Activated naive CD8-positive, alpha-beta T cell treated with anti-CD3 and anti-CD28 coated beads, Interleukin-2, amount 10 ng/mL, durations not matched to agents 7 days and 5 days (primary cell): ENCODE measurements at regions not wholly inside any gene's neighbourhood (a gene's known extent, or its start where the extent isn't known, plus 50 kb on each side); places are given as distances from the start of the nearest gene placed in this dataset.

ENCODE experiments used
- ATAC-seq: fragments of 150-1000 bp; cut with Tn5 transposase; one replicate; pipeline ENCODE4 v1.10.0; 2021; ENCODE audit warnings: low read depth, moderate library complexity
- POLR2A ChIA-PET: fragments of 350-600 bp; sonication (Branson Sonifier 250); formaldehyde crosslinking; loops from one replicate; lab custom pipeline; 2021; ENCODE audit warnings: antibody characterized with exemption; lab: Charles Lee
- DNase-seq: peaks from one replicate; pipeline ENCODE4 v3.0.0; 2021
- H3K27ac Mint-ChIP-seq: one replicate; pipeline ENCODE4 v1.8.0; 2022; ENCODE audit warnings: mild to moderate bottlenecking, mixed read lengths
- H3K27me3 Mint-ChIP-seq: one replicate; pipeline ENCODE4 v1.8.0; 2022; ENCODE audit warnings: mild to moderate bottlenecking, moderate library complexity, mixed read lengths
- H3K36me3 Mint-ChIP-seq: one replicate; pipeline ENCODE4 v1.8.0; 2021; ENCODE audit warnings: mild to moderate bottlenecking, mixed read lengths
- H3K4me1 Mint-ChIP-seq: one replicate; pipeline ENCODE4 v1.8.0; 2021; ENCODE audit warnings: mixed read lengths
- H3K4me3 Mint-ChIP-seq: one replicate; pipeline ENCODE4 v1.8.0; 2022; ENCODE audit warnings: mild to moderate bottlenecking, moderate library complexity, mixed read lengths
- H3K9me3 Mint-ChIP-seq: one replicate; pipeline ENCODE4 v1.8.0; 2021; ENCODE audit warnings: mixed read lengths

DNA sequence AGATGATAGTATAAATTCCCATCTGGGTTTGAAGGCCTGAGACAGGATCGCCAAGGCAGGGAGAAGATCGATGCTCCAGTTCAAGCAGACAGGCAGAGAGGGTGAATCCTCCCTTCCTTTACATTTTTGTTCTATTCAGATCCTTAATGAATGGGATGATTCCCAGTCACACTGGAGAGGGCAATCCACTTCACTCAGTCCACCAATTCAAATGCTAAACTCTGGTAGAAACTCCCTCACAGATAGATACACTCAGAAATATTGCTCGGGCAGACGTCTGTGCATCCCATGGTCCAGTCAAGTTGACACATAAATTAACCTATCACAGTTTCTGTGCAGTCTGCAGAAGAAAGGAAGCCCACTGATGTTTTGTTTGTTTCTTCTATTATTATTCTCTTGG is 193.1 kb upstream of the ZNF462 start:
- H3K27me3 Mint-ChIP-seq = no peaks in the 10 kb centered on the region
- DNase-seq (no peak), ATAC-seq (no peak)
- H3K36me3 Mint-ChIP-seq = no peaks in the 10 kb centered on the region
- no peaks in the 10 kb centered on the region for H3K9me3 Mint-ChIP-seq
- H3K27ac Mint-ChIP-seq = no peak overlapping the region
- POLR2A ChIA-PET = no interaction called here
- no peaks in the 10 kb centered on the region for H3K4me1 Mint-ChIP-seq
- no peak overlapping the region for H3K4me3 Mint-ChIP-seq

DNA sequence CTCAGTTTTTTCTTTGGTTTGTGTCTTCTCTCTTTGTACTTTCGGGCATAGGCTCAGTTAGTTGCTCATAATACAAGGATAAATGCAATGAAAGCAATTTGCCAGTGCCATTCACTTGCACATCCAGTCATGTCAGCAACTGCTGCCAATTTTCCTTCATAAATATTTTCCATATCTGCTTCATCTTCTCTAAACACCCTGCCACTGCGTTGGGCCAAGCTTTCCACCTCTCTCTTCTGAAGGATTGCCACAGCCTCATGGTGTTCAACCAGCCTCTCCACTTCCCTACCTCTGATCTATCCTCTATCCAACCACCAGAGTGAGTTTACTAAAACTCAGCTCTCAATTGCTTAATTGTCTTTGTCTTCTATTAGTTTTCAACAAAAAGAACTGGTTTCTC is 192.5 kb upstream of the ZNF462 start:
- no peak overlapping the region for H3K27ac Mint-ChIP-seq
- no peak for DNase-seq
- POLR2A ChIA-PET = no interaction called here
- H3K4me1 Mint-ChIP-seq = no peaks in the 10 kb centered on the region
- no peak overlapping the region for H3K4me3 Mint-ChIP-seq
- ATAC-seq = no peak
- H3K9me3 Mint-ChIP-seq = no peaks in the 10 kb centered on the region
- H3K36me3 Mint-ChIP-seq = no peaks in the 10 kb centered on the region
- no peaks in the 10 kb centered on the region for H3K27me3 Mint-ChIP-seq

DNA sequence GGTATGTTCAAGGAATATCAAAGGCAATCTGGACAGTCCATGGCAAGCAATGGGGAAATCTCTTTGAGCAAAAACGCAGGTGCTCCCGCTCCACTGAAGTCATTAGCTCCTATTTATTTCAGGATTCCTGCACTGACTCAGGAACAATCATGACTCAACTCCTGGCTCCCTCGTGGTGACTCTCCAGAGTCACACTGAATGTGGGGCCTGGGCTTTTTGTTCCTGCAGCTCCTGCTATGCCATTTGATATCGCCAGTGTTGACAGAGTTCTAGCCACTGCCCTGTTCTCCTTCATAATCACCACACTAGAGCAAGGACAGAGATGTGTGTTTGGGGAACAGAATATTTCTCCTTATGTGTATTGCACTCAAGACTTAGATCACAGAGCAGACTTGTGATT is 187.2 kb upstream of the ZNF462 start:
- H3K27me3 Mint-ChIP-seq = no peaks in the 10 kb centered on the region
- DNase-seq = no peak
- ATAC-seq = no peak
- H3K27ac Mint-ChIP-seq = no peak overlapping the region
- peaks cover 5% of the 10 kb centered on the region for H3K9me3 Mint-ChIP-seq
- no peaks in the 10 kb centered on the region for H3K4me1 Mint-ChIP-seq
- POLR2A ChIA-PET = no interaction called here
- H3K36me3 Mint-ChIP-seq = no peaks in the 10 kb centered on the region
- H3K4me3 Mint-ChIP-seq = no peak overlapping the region

DNA sequence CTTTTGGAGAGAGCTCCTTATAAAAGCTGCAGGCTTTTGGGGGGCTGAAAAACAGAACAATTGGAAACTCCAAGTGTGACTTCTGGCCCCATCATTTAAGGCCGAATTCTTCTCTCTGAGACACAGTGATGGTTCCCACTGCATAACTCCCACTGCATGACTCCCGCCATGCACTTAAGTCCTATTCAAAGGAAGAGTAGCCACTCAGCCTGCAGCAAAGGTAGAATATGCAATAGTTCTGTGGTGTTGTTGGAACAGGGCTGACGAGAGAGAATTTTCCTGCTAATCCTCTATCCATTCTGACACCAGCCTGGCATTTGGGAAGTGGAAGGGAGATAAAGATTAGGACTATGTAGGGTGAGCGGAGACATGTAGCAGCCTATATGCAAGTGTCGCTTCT is 185.6 kb upstream of the ZNF462 start:
- no peaks in the 10 kb centered on the region for H3K27me3 Mint-ChIP-seq
- POLR2A ChIA-PET = no interaction called here
- no peak for ATAC-seq

DNA sequence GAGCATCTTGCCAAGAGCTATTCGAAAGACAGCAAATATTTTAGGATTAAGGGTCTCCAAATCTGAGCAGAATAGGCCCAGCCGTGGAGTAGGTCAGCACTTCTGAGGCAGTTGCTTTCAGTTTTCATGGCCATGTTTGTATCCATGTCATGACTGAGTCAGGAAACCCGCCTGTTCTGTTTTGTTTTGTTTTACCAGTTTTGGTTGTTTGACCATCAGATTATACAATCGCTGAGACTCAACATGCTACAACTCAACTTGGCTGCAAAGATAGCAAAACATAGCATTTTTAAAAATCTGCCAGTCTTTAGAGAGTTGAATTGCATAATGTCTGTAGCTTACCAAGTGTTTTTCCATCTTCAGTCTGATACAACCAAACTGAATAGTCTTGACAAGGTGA is 185.1 kb upstream of the ZNF462 start:
- Mint-ChIP-seq H3K4me3 (no peak overlapping the region), H3K4me1 (no peaks in the 10 kb centered on the region), H3K27me3 (no peaks in the 10 kb centered on the region), H3K27ac (no peak overlapping the region), H3K36me3 (no peaks in the 10 kb centered on the region), H3K9me3 (peaks cover 5% of the 10 kb centered on the region)
- DNase-seq (no peak), ATAC-seq (no peak)
- POLR2A ChIA-PET = no interaction called here

More for the DNA sequence above, 185.6 kb upstream of the ZNF462 start:
- Mint-ChIP-seq H3K9me3 (peaks cover 5% of the 10 kb centered on the region), H3K4me3 (no peak overlapping the region), H3K4me1 (no peaks in the 10 kb centered on the region), H3K27ac (no peak overlapping the region), H3K36me3 (no peaks in the 10 kb centered on the region)
- no peak for DNase-seq

DNA sequence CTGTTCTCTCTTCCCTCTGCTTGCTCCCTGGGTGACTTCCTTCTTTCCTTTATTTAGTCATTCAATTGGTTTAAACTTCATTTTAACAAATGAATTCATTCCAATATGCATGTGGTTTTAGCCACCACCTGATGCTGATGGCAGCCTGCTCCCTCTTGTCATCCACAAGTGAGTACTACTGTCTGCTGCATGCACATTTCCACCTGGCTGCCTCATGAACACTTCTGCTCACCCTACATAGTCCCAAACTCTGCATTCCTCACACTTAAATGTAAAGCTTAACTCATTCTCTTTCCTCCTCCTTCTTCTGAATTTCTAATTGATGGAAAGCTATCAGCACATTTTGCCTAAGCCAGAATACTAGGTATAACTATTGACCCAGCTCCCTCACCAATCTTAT is 184.7 kb upstream of the ZNF462 start:
- peaks cover 5% of the 10 kb centered on the region for H3K9me3 Mint-ChIP-seq
- H3K4me3 Mint-ChIP-seq = no peak overlapping the region
- H3K27ac Mint-ChIP-seq = no peak overlapping the region
- H3K4me1 Mint-ChIP-seq = no peaks in the 10 kb centered on the region
- POLR2A ChIA-PET = no interaction called here
- H3K36me3 Mint-ChIP-seq = no peaks in the 10 kb centered on the region
- ATAC-seq (no peak), DNase-seq (no peak)
- no peaks in the 10 kb centered on the region for H3K27me3 Mint-ChIP-seq

DNA sequence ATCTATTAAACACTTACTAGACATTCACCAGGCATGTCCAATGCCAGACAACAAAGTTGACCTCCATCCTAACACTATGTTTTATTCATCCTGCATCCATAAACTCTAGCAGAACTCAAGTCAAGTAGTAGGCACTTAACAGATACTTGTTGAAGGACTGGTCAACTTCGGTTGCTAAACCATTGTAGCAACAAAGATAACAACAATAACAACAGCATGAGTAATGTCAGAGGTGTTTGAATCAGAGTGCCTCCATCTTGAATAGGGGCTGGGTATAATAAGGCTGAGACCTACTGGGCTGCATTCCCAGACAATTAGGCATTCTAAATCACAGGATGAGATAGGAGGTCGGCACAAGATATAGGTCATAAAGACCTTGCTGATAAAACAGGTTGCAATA is 180.5 kb upstream of the ZNF462 start:
- no peaks in the 10 kb centered on the region for H3K36me3 Mint-ChIP-seq
- DNase-seq = no peak
- no peaks in the 10 kb centered on the region for H3K4me1 Mint-ChIP-seq
- H3K27ac Mint-ChIP-seq = no peak overlapping the region
- POLR2A ChIA-PET = no interaction called here
- H3K9me3 Mint-ChIP-seq = peaks cover 6% of the 10 kb centered on the region
- H3K27me3 Mint-ChIP-seq = no peaks in the 10 kb centered on the region
- H3K4me3 Mint-ChIP-seq = no peak overlapping the region
- no peak for ATAC-seq

DNA sequence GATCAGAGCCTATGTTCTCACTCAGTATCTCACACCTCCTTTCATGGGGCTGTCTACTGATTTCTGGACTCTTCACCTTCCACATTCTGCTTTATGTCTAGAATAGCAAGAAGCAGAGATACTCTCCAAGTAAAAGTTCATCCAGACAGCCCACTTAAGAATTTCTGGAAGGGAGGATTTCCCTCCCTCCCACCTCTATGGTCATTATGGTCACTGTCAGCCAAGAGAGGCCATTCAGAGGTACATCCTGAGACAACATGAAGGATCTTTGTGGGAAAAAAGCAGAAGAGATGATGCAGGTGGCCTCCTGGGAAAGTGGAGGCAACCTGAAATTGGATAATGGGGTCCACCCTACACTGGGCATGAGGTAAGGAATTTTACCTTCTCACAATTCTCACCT is 179.5 kb upstream of the ZNF462 start:
- DNase-seq (no peak), ATAC-seq (no peak)
- Mint-ChIP-seq H3K9me3 (peaks cover 5% of the 10 kb centered on the region), H3K4me1 (no peaks in the 10 kb centered on the region), H3K4me3 (no peak overlapping the region), H3K27me3 (no peaks in the 10 kb centered on the region), H3K36me3 (no peaks in the 10 kb centered on the region), H3K27ac (no peak overlapping the region)
- POLR2A ChIA-PET = no interaction called here

DNA sequence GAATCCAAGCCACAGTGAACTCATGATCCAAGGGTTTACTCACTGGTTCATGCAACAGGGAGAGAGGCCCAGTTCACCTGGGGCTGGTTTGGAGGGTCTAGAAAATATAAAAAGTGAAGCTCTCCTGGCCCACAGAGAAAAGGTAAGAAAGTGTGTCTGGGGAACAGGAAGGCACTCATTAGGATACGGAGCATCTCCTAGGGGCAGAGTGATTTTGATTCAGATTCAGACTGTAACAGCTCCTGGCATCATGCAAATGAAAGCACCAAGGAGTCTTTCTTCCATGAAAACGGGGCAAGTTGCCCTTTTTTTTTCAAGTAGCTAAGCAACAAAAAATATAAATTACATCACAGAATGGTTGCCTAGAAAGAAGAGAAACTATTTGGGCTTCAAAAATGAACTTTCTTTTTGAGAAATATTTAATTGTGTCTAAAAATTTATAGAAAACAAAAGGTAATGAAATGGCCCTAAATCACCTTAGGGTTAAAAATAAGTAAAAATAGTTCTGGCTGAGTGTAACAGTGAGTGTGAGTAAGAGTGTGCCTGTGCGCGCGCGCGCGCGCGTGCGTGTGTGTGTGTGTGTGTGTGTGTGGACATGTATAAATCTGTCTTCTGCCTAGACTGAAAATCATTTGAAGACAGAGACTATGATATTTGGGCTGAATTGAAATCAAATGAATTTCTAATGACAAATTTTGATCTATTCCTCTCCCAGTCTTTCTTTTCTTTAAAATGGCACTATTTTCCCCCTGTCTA is 177.8 kb upstream of the ZNF462 start:
- H3K4me3 Mint-ChIP-seq = no peak overlapping the region
- peaks cover 5% of the 10 kb centered on the region for H3K9me3 Mint-ChIP-seq
- no peaks in the 10 kb centered on the region for H3K36me3 Mint-ChIP-seq
- DNase-seq (no peak), ATAC-seq (no peak)
- no peak overlapping the region for H3K27ac Mint-ChIP-seq
- POLR2A ChIA-PET = interaction anchor here (0.7 kb wide), 1 partner anchor 566 kb away, joined by 5 read pairs; no protein-coding TSS in a partner anchor
- H3K4me1 Mint-ChIP-seq = no peaks in the 10 kb centered on the region
- no peaks in the 10 kb centered on the region for H3K27me3 Mint-ChIP-seq

DNA sequence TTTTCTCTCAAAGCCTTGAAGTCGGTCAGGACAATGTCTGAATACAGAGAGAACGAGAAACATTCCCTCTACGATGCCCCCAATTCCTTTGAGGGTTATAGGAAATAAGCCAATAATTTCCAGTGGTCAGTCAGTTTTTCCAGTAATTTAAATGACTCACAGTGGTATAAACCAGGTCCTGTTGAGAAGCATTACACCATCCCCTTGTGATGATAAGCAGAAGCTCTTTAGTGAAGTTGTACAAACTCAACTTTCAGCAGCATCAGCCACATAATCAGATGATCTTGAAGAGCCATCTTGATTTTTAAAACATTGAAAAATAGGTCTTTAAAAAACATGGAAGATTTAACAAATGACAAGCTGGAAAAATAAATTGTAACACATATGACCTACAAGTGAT is 173.9 kb upstream of the ZNF462 start:
- POLR2A ChIA-PET = no interaction called here
- no peaks in the 10 kb centered on the region for H3K27me3 Mint-ChIP-seq
- DNase-seq = no peak
- H3K4me1 Mint-ChIP-seq = no peaks in the 10 kb centered on the region
- H3K27ac Mint-ChIP-seq = no peak overlapping the region
- H3K4me3 Mint-ChIP-seq = no peak overlapping the region
- H3K9me3 Mint-ChIP-seq = peaks cover 6% of the 10 kb centered on the region
- H3K36me3 Mint-ChIP-seq = no peaks in the 10 kb centered on the region
- no peak for ATAC-seq

DNA sequence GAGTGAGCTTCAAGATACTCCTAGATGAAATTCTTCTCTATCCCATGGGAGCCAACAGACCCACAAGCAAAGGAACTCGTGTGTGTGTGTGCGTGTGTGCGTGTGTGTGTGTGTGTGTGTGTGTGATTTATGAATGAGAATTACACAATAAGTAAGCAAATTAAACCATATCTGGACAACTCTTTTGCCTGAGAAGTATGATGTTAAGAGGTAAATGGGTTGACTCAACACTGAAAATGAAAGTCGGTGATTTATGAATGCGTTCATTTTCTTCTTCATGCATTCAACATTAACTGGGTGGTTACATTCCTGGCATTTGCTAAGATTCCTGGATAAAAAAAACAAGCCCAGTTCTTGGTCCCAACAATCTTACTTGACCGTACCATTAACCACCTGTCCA is 171.3 kb upstream of the ZNF462 start:
- POLR2A ChIA-PET = no interaction called here
- Mint-ChIP-seq H3K27me3 (no peaks in the 10 kb centered on the region), H3K9me3 (peaks cover 1% of the 10 kb centered on the region), H3K4me3 (no peak overlapping the region), H3K4me1 (no peaks in the 10 kb centered on the region), H3K27ac (no peak overlapping the region), H3K36me3 (no peaks in the 10 kb centered on the region)
- DNase-seq = no peak
- ATAC-seq = no peak

DNA sequence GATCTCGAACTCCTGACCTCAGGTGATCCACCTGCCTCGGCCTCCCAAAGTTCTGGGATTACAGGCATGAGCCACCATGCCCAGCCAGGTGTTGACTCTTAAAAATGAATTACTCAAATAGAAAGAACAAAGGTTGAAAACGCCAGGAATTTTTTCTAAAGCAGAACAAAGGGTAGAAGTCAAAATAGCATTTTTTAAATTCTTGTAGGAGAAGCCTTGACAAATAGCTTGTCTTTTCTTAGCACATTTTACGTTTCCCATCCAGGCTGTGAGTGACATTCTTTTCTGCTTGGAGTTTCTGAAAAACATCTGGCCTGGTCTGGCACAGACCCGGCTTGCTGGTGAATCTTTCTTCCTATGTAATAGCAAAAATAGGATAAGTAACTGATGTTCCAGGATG is 169.4 kb upstream of the ZNF462 start:
- Mint-ChIP-seq H3K36me3 (no peaks in the 10 kb centered on the region), H3K4me3 (no peak overlapping the region), H3K9me3 (peaks cover 1% of the 10 kb centered on the region), H3K27ac (no peak overlapping the region), H3K27me3 (no peaks in the 10 kb centered on the region), H3K4me1 (no peaks in the 10 kb centered on the region)
- POLR2A ChIA-PET = no interaction called here
- DNase-seq (no peak), ATAC-seq (no peak)

DNA sequence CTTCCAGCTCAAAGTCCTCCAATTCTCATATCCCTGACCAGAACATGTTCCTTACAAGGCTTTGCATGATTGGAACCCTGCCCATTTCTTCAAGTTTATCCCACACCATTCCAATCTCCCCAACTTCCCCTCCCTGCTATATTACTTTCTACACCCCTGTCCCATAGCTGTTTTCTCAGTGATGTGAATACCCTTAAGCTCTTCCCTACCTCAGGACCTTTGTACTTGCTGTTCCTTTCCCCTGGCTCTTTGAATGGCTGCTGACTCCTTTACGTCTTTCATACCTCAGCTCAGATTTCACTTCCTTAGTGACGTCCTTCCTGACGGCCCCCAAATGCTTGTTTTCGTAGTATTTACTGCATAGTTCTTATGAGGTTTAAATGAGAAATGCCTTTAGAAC is 166.2 kb upstream of the ZNF462 start:
- no peaks in the 10 kb centered on the region for H3K36me3 Mint-ChIP-seq
- POLR2A ChIA-PET = no interaction called here
- H3K4me1 Mint-ChIP-seq = no peaks in the 10 kb centered on the region
- no peaks in the 10 kb centered on the region for H3K9me3 Mint-ChIP-seq
- no peak overlapping the region for H3K4me3 Mint-ChIP-seq
- DNase-seq (no peak), ATAC-seq (no peak)
- H3K27ac Mint-ChIP-seq = no peak overlapping the region
- H3K27me3 Mint-ChIP-seq = no peaks in the 10 kb centered on the region

DNA sequence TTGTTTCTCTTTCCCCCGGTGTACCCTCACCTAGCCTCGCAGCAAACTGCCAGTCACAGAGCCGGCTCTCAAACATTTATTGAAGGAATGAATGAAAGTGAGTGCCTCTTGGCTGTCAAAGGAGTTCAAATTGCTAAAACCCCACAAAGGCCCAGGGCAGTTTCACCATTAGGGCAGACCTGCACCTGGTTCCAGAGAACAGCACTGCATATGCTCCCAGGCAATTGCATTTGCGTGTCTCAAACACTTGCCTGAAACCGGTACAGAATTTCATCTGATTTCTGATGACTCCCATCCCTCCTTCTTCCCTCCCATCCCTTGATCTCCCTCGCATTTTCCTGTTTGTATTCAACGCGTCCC is 165.6 kb upstream of the ZNF462 start:
- no peak overlapping the region for H3K4me3 Mint-ChIP-seq
- H3K36me3 Mint-ChIP-seq = no peaks in the 10 kb centered on the region
- H3K27ac Mint-ChIP-seq = no peak overlapping the region
- no peak for DNase-seq
- H3K27me3 Mint-ChIP-seq = no peaks in the 10 kb centered on the region
- ATAC-seq = no peak
- POLR2A ChIA-PET = no interaction called here
- no peaks in the 10 kb centered on the region for H3K4me1 Mint-ChIP-seq
- H3K9me3 Mint-ChIP-seq = no peaks in the 10 kb centered on the region
